Endodermal cell (in vitro differentiated cells): ENCODE measurements at regions not wholly inside any gene's neighbourhood (a gene's known extent, or its start where the extent isn't known, plus 50 kb on each side); places are given as distances from the start of the nearest gene placed in this dataset.

ENCODE experiments used
- DNase-seq: peaks from one replicate; pipeline ENCODE4 v3.0.0-alpha.2; 2017
- H3K27ac ChIP-seq: 2 replicates; pipeline ENCODE4 v1.5.1; 2013; ENCODE audit warnings: mild to moderate bottlenecking, low read depth, low read length, moderate library complexity
- H3K27me3 ChIP-seq: 2 replicates; pipeline ENCODE4 v1.6.1; 2013; ENCODE audit warnings: mild to moderate bottlenecking, low read length, moderate library complexity; ENCODE audit not compliant: insufficient read depth, control insufficient read depth, poor library complexity, severe bottlenecking
- H3K36me3 ChIP-seq: 2 replicates; pipeline ENCODE4 v1.7.0; 2013; ENCODE audit warnings: mild to moderate bottlenecking, low read length, moderate library complexity; ENCODE audit not compliant: control insufficient read depth, insufficient read depth
- H3K4me1 ChIP-seq: one replicate; pipeline ENCODE4 v1.7.0; 2013; ENCODE audit warnings: low read length; ENCODE audit not compliant: control insufficient read depth, insufficient read depth
- H3K4me3 ChIP-seq: 2 replicates; pipeline ENCODE4 v1.5.1; 2013; ENCODE audit warnings: mild to moderate bottlenecking, low read length, moderate library complexity
- H3K9ac ChIP-seq: 2 replicates; pipeline ENCODE4 v1.6.1; 2013; ENCODE audit warnings: mild to moderate bottlenecking, low read length, moderate library complexity; ENCODE audit not compliant: poor library complexity, severe bottlenecking; ENCODE audit errors: extremely low read depth
- H3K9me3 ChIP-seq: 2 replicates; pipeline ENCODE4 v1.6.1; 2013; ENCODE audit warnings: mild to moderate bottlenecking, low read length, moderate library complexity; ENCODE audit not compliant: control insufficient read depth
- H3K27ac Mint-ChIP-seq: 2 replicates; pipeline ENCODE4 v1.8.0; 2020; ENCODE audit warnings: mixed read lengths
- H3K27me3 Mint-ChIP-seq: 2 replicates; pipeline ENCODE4 v1.8.0; 2021; ENCODE audit warnings: mild to moderate bottlenecking, mixed read lengths; ENCODE audit not compliant: insufficient read depth
- H3K36me3 Mint-ChIP-seq: 2 replicates; pipeline ENCODE4 v1.8.0; 2020; ENCODE audit warnings: low read depth, mixed read lengths
- H3K4me1 Mint-ChIP-seq: 2 replicates; pipeline ENCODE4 v1.8.0; 2020; ENCODE audit warnings: mixed read lengths
- H3K4me3 Mint-ChIP-seq: 2 replicates; pipeline ENCODE4 v1.8.0; 2020; ENCODE audit warnings: mild to moderate bottlenecking, moderate library complexity, mixed read lengths
- H3K9me3 Mint-ChIP-seq: 2 replicates; pipeline ENCODE4 v1.8.0; 2020; ENCODE audit warnings: mild to moderate bottlenecking, mixed read lengths
- WGBS, 2 experiments: methylation state at CpG; one replicate each; pipeline versions ENCODE4 v1.1.5 to v1.1.7; 2013; ENCODE audit warnings: missing lambda C conversion rate in 2 of 2, mixed read lengths in 1 of 2; ENCODE audit not compliant: insufficient coverage in 1 of 2, insufficient read length in 1 of 2; 5-methylcytosine and 5-hydroxymethylcytosine counted together
- TF ChIP-seq, protein P1 (sequence below): fragments of 200-600 bp; sonication (generic); conservative IDR thresholded peaks from 2 replicates; pipeline ENCODE4 v1.5.0; 2021; ENCODE audit warnings: antibody characterized with exemption, mild to moderate bottlenecking

DNA sequence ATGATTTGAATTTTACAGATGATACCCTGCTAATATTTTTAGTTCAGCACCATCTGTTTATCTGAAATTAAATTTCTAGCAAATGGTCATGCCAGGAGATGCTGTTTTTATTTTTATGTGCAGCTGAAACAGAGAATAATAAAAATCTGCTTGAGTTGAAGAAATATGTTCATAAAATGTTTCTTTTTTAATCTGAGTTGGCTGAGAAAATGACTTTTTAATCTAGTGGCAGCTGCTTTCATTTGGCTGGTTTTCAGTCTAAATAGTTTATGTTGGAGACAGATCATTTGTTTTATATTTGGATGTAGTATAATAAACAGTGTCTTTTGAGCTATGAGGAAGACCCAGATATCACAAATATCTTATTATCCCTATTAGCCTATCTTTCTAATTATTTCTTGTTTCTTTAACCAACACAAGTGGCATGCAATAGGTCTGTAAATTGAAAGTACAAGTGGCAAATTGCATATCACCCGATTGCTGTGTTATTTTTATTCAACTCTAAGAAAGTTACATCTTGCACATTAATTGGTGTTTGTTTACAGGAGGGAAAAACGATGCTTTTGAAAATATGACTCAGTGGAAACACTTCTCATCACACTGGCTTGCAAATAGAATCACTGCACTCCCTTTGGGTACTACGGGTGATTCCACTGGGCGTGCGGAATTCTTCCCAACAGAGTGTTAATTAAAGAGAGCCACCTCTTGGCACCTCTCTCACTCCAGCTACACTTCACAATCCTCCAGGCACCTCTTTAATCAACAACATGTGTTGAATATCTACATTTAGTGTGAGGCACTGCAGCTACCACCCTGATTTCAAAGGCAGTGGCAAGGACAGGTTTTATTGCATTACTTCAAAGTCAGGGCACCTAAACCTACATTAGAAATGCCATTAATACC, 51.7 kb upstream of the AP1S2 start:
- Mint-ChIP-seq H3K27me3 (no peaks in the 10 kb centered on the region), H3K9me3 (peaks cover 8% of the 10 kb centered on the region), H3K4me1 (peaks cover 40% of the 10 kb centered on the region), H3K27ac (no peak overlapping the region), H3K36me3 (peaks cover 5% of the 10 kb centered on the region), H3K4me3 (no peak overlapping the region)
- Histone ChIP-seq H3K27ac (no peak overlapping the region), H3K27me3 (no peaks in the 10 kb centered on the region), H3K4me3 (no peak overlapping the region), H3K9me3 (no peaks in the 10 kb centered on the region), H3K4me1 (peaks cover 12% of the 10 kb centered on the region), H3K36me3 (no peaks in the 10 kb centered on the region), H3K9ac (no peak overlapping the region)
- WGBS, 2 experiments: 65% methylated on average over 3 of the region's 5 CpGs; no CpG with 5 or more reads in 1 of the 2 experiments
- DNase-seq: no peak
- TF ChIP-seq, protein P1, sequence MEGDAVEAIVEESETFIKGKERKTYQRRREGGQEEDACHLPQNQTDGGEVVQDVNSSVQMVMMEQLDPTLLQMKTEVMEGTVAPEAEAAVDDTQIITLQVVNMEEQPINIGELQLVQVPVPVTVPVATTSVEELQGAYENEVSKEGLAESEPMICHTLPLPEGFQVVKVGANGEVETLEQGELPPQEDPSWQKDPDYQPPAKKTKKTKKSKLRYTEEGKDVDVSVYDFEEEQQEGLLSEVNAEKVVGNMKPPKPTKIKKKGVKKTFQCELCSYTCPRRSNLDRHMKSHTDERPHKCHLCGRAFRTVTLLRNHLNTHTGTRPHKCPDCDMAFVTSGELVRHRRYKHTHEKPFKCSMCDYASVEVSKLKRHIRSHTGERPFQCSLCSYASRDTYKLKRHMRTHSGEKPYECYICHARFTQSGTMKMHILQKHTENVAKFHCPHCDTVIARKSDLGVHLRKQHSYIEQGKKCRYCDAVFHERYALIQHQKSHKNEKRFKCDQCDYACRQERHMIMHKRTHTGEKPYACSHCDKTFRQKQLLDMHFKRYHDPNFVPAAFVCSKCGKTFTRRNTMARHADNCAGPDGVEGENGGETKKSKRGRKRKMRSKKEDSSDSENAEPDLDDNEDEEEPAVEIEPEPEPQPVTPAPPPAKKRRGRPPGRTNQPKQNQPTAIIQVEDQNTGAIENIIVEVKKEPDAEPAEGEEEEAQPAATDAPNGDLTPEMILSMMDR: no peak
